H9 (cell line): ENCODE measurements at regions not wholly inside any gene's neighbourhood (a gene's known extent, or its start where the extent isn't known, plus 50 kb on each side); places are given as distances from the start of the nearest gene placed in this dataset.

Source experiments
- DNase-seq: peaks from one replicate; pipeline ENCODE4 v3.0.0-alpha.2; 2017
- H2AFZ ChIP-seq: one replicate; pipeline ENCODE4 v1.6.1; 2013; ENCODE audit warnings: mild to moderate bottlenecking, low read length, control low read depth, moderate library complexity
- H2AK5ac ChIP-seq: 2 replicates; pipeline ENCODE4 v1.6.1; 2013; ENCODE audit warnings: low read length, control low read depth, mixed read lengths; ENCODE audit not compliant: insufficient read length
- H2BK120ac ChIP-seq: one replicate; pipeline ENCODE4 v1.6.1; 2013; ENCODE audit warnings: low read depth, mild to moderate bottlenecking, low read length, control low read depth, inconsistent platforms; ENCODE audit not compliant: poor library complexity, severe bottlenecking
- H2BK12ac ChIP-seq: 2 replicates; pipeline ENCODE4 v1.6.1; 2013; ENCODE audit warnings: low read length, control low read depth, mixed read lengths, low read depth; ENCODE audit not compliant: insufficient read length
- H2BK15ac ChIP-seq: 2 replicates; pipeline ENCODE4 v1.6.1; 2013; ENCODE audit warnings: low read depth, low read length, control low read depth
- H2BK20ac ChIP-seq: one replicate; pipeline ENCODE4 v1.6.1; 2013; ENCODE audit warnings: low read depth, mild to moderate bottlenecking, low read length, control low read depth, inconsistent platforms; ENCODE audit not compliant: poor library complexity, severe bottlenecking
- H2BK5ac ChIP-seq: 2 replicates; pipeline ENCODE4 v1.6.1; 2013; ENCODE audit warnings: low read length, control low read depth, mixed read lengths; ENCODE audit not compliant: insufficient read length
- H3K14ac ChIP-seq: 2 replicates; pipeline ENCODE4 v1.6.1; 2013; ENCODE audit warnings: low read length, control low read depth; ENCODE audit not compliant: insufficient read depth
- H3K18ac ChIP-seq: 2 replicates; pipeline ENCODE4 v1.6.1; 2013; ENCODE audit warnings: low read depth, mild to moderate bottlenecking, mixed read lengths, low read length, control low read depth; ENCODE audit not compliant: insufficient read length
- H3K23ac ChIP-seq: 2 replicates; pipeline ENCODE4 v1.6.1; 2013; ENCODE audit warnings: low read length, control low read depth, mixed read lengths, low read depth; ENCODE audit not compliant: insufficient read length
- H3K23me2 ChIP-seq: 2 replicates; pipeline ENCODE4 v1.6.1; 2013; ENCODE audit warnings: low read depth, mild to moderate bottlenecking, mixed read lengths, low read length, control low read depth; ENCODE audit not compliant: insufficient read length, poor library complexity, severe bottlenecking
- H3K27ac ChIP-seq: 2 replicates; pipeline ENCODE4 v1.5.1; 2013; ENCODE audit warnings: low read length, control low read depth, mixed read lengths, low read depth; ENCODE audit not compliant: insufficient read length
- H3K27me3 ChIP-seq: 2 replicates; pipeline ENCODE4 v1.6.1; 2013; ENCODE audit warnings: low read length, control low read depth, inconsistent platforms; ENCODE audit not compliant: insufficient read depth
- H3K4ac ChIP-seq: 2 replicates; pipeline ENCODE4 v1.6.1; 2013; ENCODE audit warnings: low read depth, mild to moderate bottlenecking, control low read depth, inconsistent platforms, low read length, moderate library complexity
- H3K4me1 ChIP-seq: 2 replicates; pipeline ENCODE4 v1.6.1; 2013; ENCODE audit warnings: low read length, control low read depth, inconsistent platforms; ENCODE audit not compliant: insufficient read depth
- H3K4me2 ChIP-seq: 2 replicates; pipeline ENCODE4 v1.6.1; 2013; ENCODE audit warnings: low read length, control low read depth, mixed read lengths; ENCODE audit not compliant: insufficient read length, insufficient read depth
- H3K56ac ChIP-seq: 2 replicates; pipeline ENCODE4 v1.6.1; 2013; ENCODE audit warnings: low read depth, mild to moderate bottlenecking, mixed read lengths, low read length, control low read depth; ENCODE audit not compliant: insufficient read length
- H3K79me1 ChIP-seq: 2 replicates; pipeline ENCODE4 v1.6.1; 2013; ENCODE audit warnings: low read depth, mild to moderate bottlenecking, moderate library complexity, low read length, control low read depth, inconsistent platforms; ENCODE audit not compliant: insufficient read depth, poor library complexity, severe bottlenecking
- H3K79me2 ChIP-seq: 2 replicates; pipeline ENCODE4 v1.6.1; 2013; ENCODE audit warnings: low read length, control low read depth, inconsistent platforms; ENCODE audit not compliant: insufficient read depth
- H3K9ac ChIP-seq: 2 replicates; pipeline ENCODE4 v1.6.1; 2013; ENCODE audit warnings: low read length, control low read depth, mixed read lengths; ENCODE audit not compliant: insufficient read length; ENCODE audit errors: extremely low read depth
- H3K9me3 ChIP-seq: one replicate; pipeline ENCODE4 v1.6.1; 2013; ENCODE audit warnings: low read depth, low read length, inconsistent platforms; ENCODE audit not compliant: control insufficient read depth
- H3T11ph ChIP-seq: one replicate; pipeline ENCODE4 v1.6.1; 2013; ENCODE audit warnings: mild to moderate bottlenecking, low read length, control low read depth, inconsistent platforms
- H4K20me1 ChIP-seq: one replicate; pipeline ENCODE4 v1.6.1; 2013; ENCODE audit not compliant: control insufficient read depth, insufficient read length, insufficient read depth
- H4K5ac ChIP-seq: 2 replicates; pipeline ENCODE4 v1.6.1; 2013; ENCODE audit warnings: low read depth, mild to moderate bottlenecking, mixed read lengths, low read length, control low read depth; ENCODE audit not compliant: insufficient read length
- H4K8ac ChIP-seq: replicated peaks from 2 replicates; pipeline ENCODE4 v1.6.1; 2013; ENCODE audit warnings: low read length, control low read depth, mixed read lengths, low read depth; ENCODE audit not compliant: insufficient read length
- H4K91ac ChIP-seq: 2 replicates; pipeline ENCODE4 v1.6.1; 2013; ENCODE audit warnings: low read depth, mild to moderate bottlenecking, moderate library complexity, mixed read lengths, low read length, control low read depth; ENCODE audit not compliant: insufficient read length
- H3K27ac Mint-ChIP-seq, 3 experiments: 2 replicates in 2 of 3; 3 replicates in 1 of 3; pipeline ENCODE4 v1.8.0; 2020 to 2021; ENCODE audit warnings: mixed read lengths in 3 of 3, mild to moderate bottlenecking in 1 of 3, moderate library complexity in 1 of 3
- H3K27me3 Mint-ChIP-seq: 2 replicates; pipeline ENCODE4 v1.8.0; 2021; ENCODE audit warnings: low read depth, mild to moderate bottlenecking, moderate library complexity, mixed read lengths
- H3K36me3 Mint-ChIP-seq, 3 experiments: 2 replicates in 2 of 3; 3 replicates in 1 of 3; pipeline ENCODE4 v1.8.0; 2020 to 2021; ENCODE audit warnings: low read depth in 3 of 3, mixed read lengths in 3 of 3; ENCODE audit not compliant: insufficient read depth in 1 of 3
- H3K4me1 Mint-ChIP-seq, 2 experiments: 2 replicates each; pipeline ENCODE4 v1.8.0; 2020; ENCODE audit warnings: mixed read lengths in 2 of 2
- H3K4me3 Mint-ChIP-seq, 2 experiments: 2 replicates in 1 of 2; 3 replicates in 1 of 2; pipeline ENCODE4 v1.8.0; 2020 to 2021; ENCODE audit warnings: mild to moderate bottlenecking in 2 of 2, mixed read lengths in 2 of 2, moderate library complexity in 1 of 2
- H3K9me3 Mint-ChIP-seq, 2 experiments: 2 replicates in 1 of 2; 3 replicates in 1 of 2; pipeline ENCODE4 v1.8.0; 2020; ENCODE audit warnings: mild to moderate bottlenecking in 2 of 2, mixed read lengths in 2 of 2, moderate library complexity in 1 of 2
- WGBS: extraction: QIAGEN DNeasy Blood & Tissue Kit; methylation state at CpG from one replicate; pipeline ENCODE4 v1.1.7; 2013; ENCODE audit warnings: missing lambda C conversion rate, low lambda C conversion rate, mixed read lengths; ENCODE audit not compliant: insufficient read length; ENCODE audit errors: extremely low coverage; 5-methylcytosine and 5-hydroxymethylcytosine counted together
- TF ChIP-seq, protein P1 (sequence below): fragments of 200-600 bp; sonication (generic); conservative IDR thresholded peaks from 3 replicates; pipeline ENCODE4 v1.8.0; 2021; ENCODE audit warnings: antibody characterized with exemption, mild to moderate bottlenecking

- WGBS, result no CpG with 5 or more reads among the region's 6 CpGs
- Histone ChIP-seq H3K4ac (no peak overlapping the region), H3K4me1 (no peaks in the 10 kb centered on the region), H3K27me3 (no peaks in the 10 kb centered on the region), H3K9me3 (no peaks in the 10 kb centered on the region), H3K27ac (no peak overlapping the region), H3K56ac (no peak overlapping the region), H3T11ph (no peak overlapping the region), H4K20me1 (no peaks in the 10 kb centered on the region), H2AK5ac (no peak overlapping the region), H2BK120ac (no peak overlapping the region), H3K9ac (no peak overlapping the region), H3K4me2 (no peak overlapping the region), H4K8ac (no peak overlapping the region), H2BK5ac (no peak overlapping the region), H3K23ac (no peak overlapping the region), H3K79me1 (no peaks in the 10 kb centered on the region), H3K18ac (no peak overlapping the region), H3K23me2 (no peaks in the 10 kb centered on the region), H3K14ac (no peak overlapping the region), H3K79me2 (no peaks in the 10 kb centered on the region), H2BK15ac (no peak overlapping the region), H2BK20ac (no peak overlapping the region), H2AFZ (no peak overlapping the region), H2BK12ac (no peak overlapping the region), H4K5ac (no peak overlapping the region), H4K91ac (no peak overlapping the region)
- Mint-ChIP-seq H3K27me3 (no peaks in the 10 kb centered on the region), H3K4me3 (no peak overlapping the region), H3K4me1 (no peaks in the 10 kb centered on the region), H3K36me3 (no peaks in the 10 kb centered on the region), H3K9me3 (no peaks in the 10 kb centered on the region), H3K27ac (no peak overlapping the region; a peak in 1 of 7 replicates)
- no peak for DNase-seq
- TF ChIP-seq, protein P1, sequence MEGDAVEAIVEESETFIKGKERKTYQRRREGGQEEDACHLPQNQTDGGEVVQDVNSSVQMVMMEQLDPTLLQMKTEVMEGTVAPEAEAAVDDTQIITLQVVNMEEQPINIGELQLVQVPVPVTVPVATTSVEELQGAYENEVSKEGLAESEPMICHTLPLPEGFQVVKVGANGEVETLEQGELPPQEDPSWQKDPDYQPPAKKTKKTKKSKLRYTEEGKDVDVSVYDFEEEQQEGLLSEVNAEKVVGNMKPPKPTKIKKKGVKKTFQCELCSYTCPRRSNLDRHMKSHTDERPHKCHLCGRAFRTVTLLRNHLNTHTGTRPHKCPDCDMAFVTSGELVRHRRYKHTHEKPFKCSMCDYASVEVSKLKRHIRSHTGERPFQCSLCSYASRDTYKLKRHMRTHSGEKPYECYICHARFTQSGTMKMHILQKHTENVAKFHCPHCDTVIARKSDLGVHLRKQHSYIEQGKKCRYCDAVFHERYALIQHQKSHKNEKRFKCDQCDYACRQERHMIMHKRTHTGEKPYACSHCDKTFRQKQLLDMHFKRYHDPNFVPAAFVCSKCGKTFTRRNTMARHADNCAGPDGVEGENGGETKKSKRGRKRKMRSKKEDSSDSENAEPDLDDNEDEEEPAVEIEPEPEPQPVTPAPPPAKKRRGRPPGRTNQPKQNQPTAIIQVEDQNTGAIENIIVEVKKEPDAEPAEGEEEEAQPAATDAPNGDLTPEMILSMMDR, result no peak
Observed at GRCh38 chr4:111923786-111924185, 221.5 kb upstream of the FAM241A start.
